ENCODE measurements at regions not wholly inside any gene's neighbourhood (a gene's known extent, or its start where the extent isn't known, plus 50 kb on each side); places are given as distances from the start of the nearest gene placed in this dataset.
"Not testable (repeated sequence)": the region's sequence is repeated elsewhere in the genome, so short reads cannot be mapped to it uniquely, and the experiment has no call there.

DNA sequence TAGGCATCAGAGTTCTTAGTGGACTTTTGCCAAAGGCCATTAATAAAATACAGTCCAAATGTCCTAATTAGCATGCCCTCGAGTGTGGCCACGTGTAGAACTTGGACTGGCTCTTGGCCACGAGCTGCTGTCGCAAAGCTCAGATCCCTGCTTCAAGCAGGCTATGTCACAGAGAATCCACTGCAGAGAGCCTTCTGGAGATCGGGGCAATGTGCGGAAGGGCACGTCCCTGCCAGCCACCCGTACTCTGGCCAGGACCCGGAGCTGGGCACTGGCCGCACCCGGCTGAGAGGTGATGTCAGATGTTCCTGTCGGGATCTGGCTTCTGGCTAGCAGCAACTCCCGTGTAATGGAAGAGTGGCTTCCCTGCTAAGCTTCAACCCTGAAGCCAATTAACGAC, 432.7 kb upstream of the ID2 start:
- H3K4me3 ChIP-seq (ENCODE audit: low read depth, low read length): no peak overlapping the region
- no peaks in the 10 kb centered on the region for H3K9me3 ChIP-seq (ENCODE audit: control insufficient read depth, insufficient read depth, low read length)
- no peaks in the 10 kb centered on the region for H3K27me3 ChIP-seq (ENCODE audit: control insufficient read depth, insufficient read depth, low read length)
- H3K9ac ChIP-seq (ENCODE audit: low read depth, low read length): no peak overlapping the region
- H3K36me3 ChIP-seq (ENCODE audit: control insufficient read depth, insufficient read depth, low read length): no peaks in the 10 kb centered on the region
- no peaks in the 10 kb centered on the region for H3K4me1 ChIP-seq (ENCODE audit: control insufficient read depth, insufficient read depth, low read length)

DNA sequence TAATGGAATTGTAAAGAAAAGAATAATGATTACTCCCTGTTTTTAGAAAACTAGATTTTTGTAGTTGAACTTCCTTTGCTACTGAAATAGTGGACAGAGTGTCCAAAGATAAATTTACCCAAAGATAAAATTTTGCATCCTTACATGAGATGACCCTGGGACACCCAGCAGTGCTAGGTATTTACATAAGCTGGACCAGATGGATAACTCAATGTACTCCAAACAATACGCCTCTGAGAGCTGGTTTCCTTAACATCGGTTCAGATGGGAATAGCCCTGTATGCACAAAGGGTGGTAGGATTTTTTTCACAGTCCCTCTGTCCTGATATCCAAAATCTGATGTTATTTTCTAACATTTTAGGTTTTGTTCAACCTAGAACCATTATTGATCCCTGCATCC, 432.1 kb upstream of the ID2 start:
- H3K9ac ChIP-seq (ENCODE audit: low read depth, low read length): no peak overlapping the region
- H3K9me3 ChIP-seq (ENCODE audit: control insufficient read depth, insufficient read depth, low read length): no peaks in the 10 kb centered on the region
- no peak overlapping the region for H3K4me3 ChIP-seq (ENCODE audit: low read depth, low read length)
- H3K4me1 ChIP-seq (ENCODE audit: control insufficient read depth, insufficient read depth, low read length): peaks cover 1% of the 10 kb centered on the region
- no peaks in the 10 kb centered on the region for H3K27me3 ChIP-seq (ENCODE audit: control insufficient read depth, insufficient read depth, low read length)
- no peaks in the 10 kb centered on the region for H3K36me3 ChIP-seq (ENCODE audit: control insufficient read depth, insufficient read depth, low read length)

DNA sequence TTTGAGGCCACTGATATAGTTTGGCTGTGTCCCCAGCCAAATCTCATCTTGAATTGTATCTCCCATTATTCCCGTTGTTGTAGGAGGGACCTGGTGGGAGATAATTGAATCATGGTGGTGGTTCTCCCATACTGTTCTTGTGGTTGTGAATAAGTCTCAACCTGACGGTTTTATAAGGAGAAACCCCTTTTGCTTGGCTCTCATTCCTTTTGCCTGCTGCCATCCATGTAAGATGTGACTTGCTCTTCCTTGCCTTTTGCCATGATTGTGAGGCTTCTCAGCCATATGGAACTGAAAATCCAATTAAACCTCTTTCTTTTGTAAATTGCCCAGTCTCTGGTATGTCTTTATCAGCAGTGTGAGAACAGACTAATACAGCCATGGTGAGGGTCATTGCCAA, 431.6 kb upstream of the ID2 start:
- H3K4me3 ChIP-seq (ENCODE audit: low read depth, low read length); H3K4me1 ChIP-seq (ENCODE audit: control insufficient read depth, insufficient read depth, low read length); H3K36me3 ChIP-seq (ENCODE audit: control insufficient read depth, insufficient read depth, low read length); H3K9me3 ChIP-seq (ENCODE audit: control insufficient read depth, insufficient read depth, low read length); H3K27me3 ChIP-seq (ENCODE audit: control insufficient read depth, insufficient read depth, low read length); H3K9ac ChIP-seq (ENCODE audit: low read depth, low read length): not testable (repeated sequence)

DNA sequence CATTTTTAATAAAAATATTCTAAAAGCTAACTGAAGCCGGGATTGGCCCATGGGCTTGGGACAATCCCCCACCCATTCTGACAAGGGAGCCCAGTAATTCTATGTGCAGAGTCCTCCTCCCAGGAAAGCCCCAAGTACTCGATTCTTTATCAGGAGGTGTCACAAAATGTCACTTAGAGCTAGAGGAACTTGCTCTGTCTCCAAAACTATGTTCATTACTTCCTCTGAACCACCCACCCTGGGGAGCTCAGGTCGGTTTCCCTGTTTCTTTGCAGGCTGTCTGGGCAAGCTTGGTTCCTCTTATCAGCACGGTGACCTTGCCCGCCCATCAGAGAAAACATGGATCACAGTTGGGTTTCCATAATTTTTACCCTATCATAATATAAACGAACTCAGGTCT, 430.6 kb upstream of the ID2 start:
- H3K9me3 ChIP-seq (ENCODE audit: control insufficient read depth, insufficient read depth, low read length): no peaks in the 10 kb centered on the region
- H3K36me3 ChIP-seq (ENCODE audit: control insufficient read depth, insufficient read depth, low read length): no peaks in the 10 kb centered on the region
- no peak overlapping the region for H3K4me3 ChIP-seq (ENCODE audit: low read depth, low read length)
- no peak overlapping the region for H3K9ac ChIP-seq (ENCODE audit: low read depth, low read length)
- peaks cover 8% of the 10 kb centered on the region for H3K4me1 ChIP-seq (ENCODE audit: control insufficient read depth, insufficient read depth, low read length)
- no peaks in the 10 kb centered on the region for H3K27me3 ChIP-seq (ENCODE audit: control insufficient read depth, insufficient read depth, low read length)

DNA sequence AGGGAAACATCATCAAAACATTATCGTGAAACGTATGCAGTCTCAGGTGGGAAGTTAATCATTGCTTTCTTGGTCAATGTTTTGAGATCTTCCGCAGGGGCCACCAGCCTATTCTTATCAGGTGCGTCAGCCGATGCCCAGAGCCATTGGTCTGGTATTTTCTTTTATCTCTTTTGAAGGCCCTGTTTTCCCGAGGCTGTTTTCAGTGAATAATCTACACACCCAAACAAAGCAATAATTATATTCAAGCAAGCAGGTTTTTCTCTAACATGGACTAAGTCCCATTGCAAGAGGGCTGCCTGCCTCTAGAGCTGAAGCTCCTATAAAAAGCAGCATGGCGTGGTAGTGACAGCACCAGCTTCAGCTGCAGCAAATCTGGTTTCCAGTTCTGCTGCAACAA, 430.0 kb upstream of the ID2 start:
- Histone ChIP-seq H3K9me3 (ENCODE audit: control insufficient read depth, insufficient read depth, low read length) (no peaks in the 10 kb centered on the region), H3K27me3 (ENCODE audit: control insufficient read depth, insufficient read depth, low read length) (no peaks in the 10 kb centered on the region), H3K4me3 (ENCODE audit: low read depth, low read length) (no peak overlapping the region), H3K4me1 (ENCODE audit: control insufficient read depth, insufficient read depth, low read length) (peaks cover 8% of the 10 kb centered on the region), H3K36me3 (ENCODE audit: control insufficient read depth, insufficient read depth, low read length) (no peaks in the 10 kb centered on the region), H3K9ac (ENCODE audit: low read depth, low read length) (no peak overlapping the region)

DNA sequence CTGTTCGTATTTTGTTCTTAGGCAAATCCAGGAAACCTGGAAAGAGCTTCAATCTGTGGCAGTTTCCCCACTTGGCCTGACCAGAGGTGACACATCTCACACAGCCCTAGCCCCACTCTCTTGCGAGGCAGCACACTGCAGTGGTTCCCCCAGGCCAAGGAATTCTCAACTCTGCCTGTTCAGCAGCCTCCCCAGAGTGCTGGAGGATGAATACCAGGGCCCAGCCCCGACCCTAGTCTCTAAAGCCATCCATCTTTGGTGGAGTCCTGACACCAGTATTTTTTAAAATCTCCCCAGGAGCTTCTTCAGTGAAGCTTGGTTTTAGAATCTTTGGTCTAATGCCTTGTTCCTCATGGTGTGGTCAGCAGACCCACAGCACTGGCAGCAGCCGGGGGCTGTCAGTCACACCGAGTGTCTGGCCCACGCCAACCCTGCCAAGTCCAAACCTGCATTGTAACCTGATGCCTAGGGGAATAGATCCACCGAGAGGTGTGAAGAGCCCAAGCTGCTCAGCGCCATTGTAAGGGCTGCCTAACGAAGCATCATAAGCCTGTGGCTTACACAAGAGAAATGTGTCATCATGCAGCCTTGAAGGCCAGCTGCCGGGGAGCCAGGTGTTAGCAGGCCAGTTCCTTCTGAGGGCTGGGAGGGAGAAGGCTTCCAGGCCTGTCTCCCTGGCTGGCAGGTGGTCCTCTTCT, 428.7 kb upstream of the ID2 start:
- H3K36me3 ChIP-seq (ENCODE audit: control insufficient read depth, insufficient read depth, low read length): no peaks in the 10 kb centered on the region
- no peaks in the 10 kb centered on the region for H3K27me3 ChIP-seq (ENCODE audit: control insufficient read depth, insufficient read depth, low read length)
- no peaks in the 10 kb centered on the region for H3K9me3 ChIP-seq (ENCODE audit: control insufficient read depth, insufficient read depth, low read length)
- H3K4me1 ChIP-seq (ENCODE audit: control insufficient read depth, insufficient read depth, low read length): peaks cover 17% of the 10 kb centered on the region
- H3K9ac ChIP-seq (ENCODE audit: low read depth, low read length): no peak overlapping the region
- H3K4me3 ChIP-seq (ENCODE audit: low read depth, low read length): no peak overlapping the region

DNA sequence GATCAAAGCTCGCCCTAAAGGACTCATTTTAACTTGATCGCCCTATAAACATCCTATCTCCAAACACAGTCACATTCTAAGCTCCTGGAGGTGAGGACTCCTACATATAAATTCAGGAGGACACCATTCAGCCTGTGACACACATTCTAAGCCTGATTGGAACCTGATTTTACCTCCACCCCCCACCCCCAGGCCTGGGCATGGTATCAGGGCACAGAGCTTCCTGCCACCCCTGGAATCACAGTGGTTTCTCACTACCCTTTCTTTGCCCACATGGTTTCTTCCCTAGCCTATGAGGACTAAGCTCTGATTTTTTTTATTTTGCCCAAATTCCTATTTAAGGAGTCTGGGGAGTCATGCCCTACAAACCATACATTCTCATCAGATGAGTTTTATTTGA, 428.1 kb upstream of the ID2 start:
- Histone ChIP-seq H3K9me3 (ENCODE audit: control insufficient read depth, insufficient read depth, low read length) (no peaks in the 10 kb centered on the region), H3K36me3 (ENCODE audit: control insufficient read depth, insufficient read depth, low read length) (no peaks in the 10 kb centered on the region), H3K27me3 (ENCODE audit: control insufficient read depth, insufficient read depth, low read length) (no peaks in the 10 kb centered on the region), H3K9ac (ENCODE audit: low read depth, low read length) (no peak overlapping the region), H3K4me1 (ENCODE audit: control insufficient read depth, insufficient read depth, low read length) (peaks cover 20% of the 10 kb centered on the region), H3K4me3 (ENCODE audit: low read depth, low read length) (no peak overlapping the region)

DNA sequence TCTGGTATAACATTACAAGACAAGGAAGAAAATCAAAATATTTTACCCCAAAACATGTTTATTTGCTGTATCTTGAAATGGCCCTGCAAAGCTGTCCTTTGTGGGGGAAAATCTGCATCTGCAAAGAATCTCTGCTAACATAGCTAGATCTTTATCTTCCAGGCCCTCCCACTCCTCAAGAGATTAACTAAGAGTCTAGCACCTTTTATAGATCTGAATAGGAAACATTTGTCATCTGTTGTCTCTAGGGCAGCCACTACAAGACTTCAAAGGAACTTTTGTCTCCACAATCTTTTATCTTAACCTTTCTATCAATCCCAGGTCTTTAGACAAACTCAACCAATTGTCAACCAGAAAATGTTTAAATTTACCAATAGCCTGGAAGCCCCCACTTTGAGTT, 427.6 kb upstream of the ID2 start:
- not testable (repeated sequence) for H3K9me3 ChIP-seq (ENCODE audit: control insufficient read depth, insufficient read depth, low read length); H3K9ac ChIP-seq (ENCODE audit: low read depth, low read length); H3K36me3 ChIP-seq (ENCODE audit: control insufficient read depth, insufficient read depth, low read length); H3K27me3 ChIP-seq (ENCODE audit: control insufficient read depth, insufficient read depth, low read length); H3K4me3 ChIP-seq (ENCODE audit: low read depth, low read length)
- peaks cover 22% of the 10 kb centered on the region for H3K4me1 ChIP-seq (ENCODE audit: control insufficient read depth, insufficient read depth, low read length)

DNA sequence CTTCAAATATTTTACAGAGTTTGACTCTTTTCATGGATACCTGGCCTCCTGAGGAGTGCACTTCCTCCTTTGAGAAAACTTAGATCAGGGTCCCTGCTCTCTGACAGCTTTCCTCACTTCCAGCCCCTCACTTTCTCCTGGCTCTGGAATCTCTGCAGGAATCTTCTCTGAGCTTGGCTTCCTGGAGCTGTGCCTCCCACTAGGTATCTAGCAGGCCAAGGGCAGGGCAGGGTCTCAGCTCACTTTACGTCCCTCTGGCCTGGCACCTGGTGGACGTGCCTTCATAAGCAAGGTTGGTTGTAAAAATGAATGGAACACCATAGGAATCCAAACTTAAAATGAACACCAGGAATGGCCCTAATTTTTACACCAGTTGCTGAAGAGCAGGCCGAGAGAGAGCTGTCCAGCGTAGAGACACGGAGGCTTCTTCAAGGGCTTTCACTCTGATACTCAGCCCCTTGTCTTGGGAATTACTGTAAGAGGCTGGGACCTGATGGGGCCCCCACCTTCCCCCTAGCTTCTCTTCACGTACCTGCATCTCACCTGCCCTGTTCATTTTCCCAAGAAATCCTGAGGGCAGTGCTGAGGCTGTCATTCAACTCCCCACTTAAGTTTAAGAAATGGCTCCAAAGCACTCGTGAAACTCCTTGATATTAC, 426.9 kb upstream of the ID2 start:
- Histone ChIP-seq H3K27me3 (ENCODE audit: control insufficient read depth, insufficient read depth, low read length) (no peaks in the 10 kb centered on the region), H3K36me3 (ENCODE audit: control insufficient read depth, insufficient read depth, low read length) (no peaks in the 10 kb centered on the region), H3K4me1 (ENCODE audit: control insufficient read depth, insufficient read depth, low read length) (peaks cover 22% of the 10 kb centered on the region), H3K9ac (ENCODE audit: low read depth, low read length) (peak overlapping the region; percentile 37), H3K9me3 (ENCODE audit: control insufficient read depth, insufficient read depth, low read length) (no peaks in the 10 kb centered on the region), H3K4me3 (ENCODE audit: low read depth, low read length) (no peak overlapping the region)

DNA sequence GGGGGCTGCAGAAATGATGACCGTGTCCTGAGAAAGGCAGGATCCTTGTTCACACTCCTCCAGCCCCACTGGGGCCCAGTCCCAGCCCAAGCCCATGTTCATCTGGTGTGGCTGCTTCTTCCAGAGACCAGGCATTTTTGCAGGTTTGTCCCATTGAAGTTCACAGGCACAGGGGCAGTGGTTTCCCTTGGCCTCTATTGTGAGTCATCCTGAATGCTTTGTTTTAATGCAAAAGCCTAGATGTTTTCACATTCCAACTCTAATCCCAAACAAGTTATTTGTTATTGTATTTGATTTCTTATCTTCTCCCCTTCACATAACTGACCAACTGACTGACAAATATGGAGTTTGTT, 426.4 kb upstream of the ID2 start:
- Histone ChIP-seq H3K9me3 (ENCODE audit: control insufficient read depth, insufficient read depth, low read length) (no peaks in the 10 kb centered on the region), H3K27me3 (ENCODE audit: control insufficient read depth, insufficient read depth, low read length) (no peaks in the 10 kb centered on the region), H3K4me1 (ENCODE audit: control insufficient read depth, insufficient read depth, low read length) (peaks cover 22% of the 10 kb centered on the region), H3K4me3 (ENCODE audit: low read depth, low read length) (no peak overlapping the region), H3K9ac (ENCODE audit: low read depth, low read length) (no peak overlapping the region), H3K36me3 (ENCODE audit: control insufficient read depth, insufficient read depth, low read length) (no peaks in the 10 kb centered on the region)

DNA sequence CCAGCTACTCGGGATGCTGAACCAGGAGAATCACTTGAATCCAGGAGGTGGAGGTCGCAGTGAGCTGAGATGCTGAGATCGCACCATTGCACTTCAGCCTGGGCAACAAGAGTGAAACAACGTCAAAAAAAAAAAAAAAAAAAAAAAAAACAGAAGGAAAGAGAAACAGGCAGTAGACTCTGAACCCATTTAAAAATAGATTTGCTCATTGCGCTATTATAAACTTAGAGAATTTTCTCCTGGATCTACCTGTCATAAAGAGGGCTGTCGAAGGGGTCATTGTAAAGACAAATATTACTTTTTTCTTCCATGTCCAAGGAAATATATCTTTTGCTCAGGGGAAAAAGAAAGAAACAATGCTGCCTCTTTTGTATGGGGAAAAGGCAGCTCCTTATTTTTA, 425.0 kb upstream of the ID2 start:
- Histone ChIP-seq H3K27me3 (ENCODE audit: control insufficient read depth, insufficient read depth, low read length) (no peaks in the 10 kb centered on the region), H3K9ac (ENCODE audit: low read depth, low read length) (no peak overlapping the region), H3K4me3 (ENCODE audit: low read depth, low read length) (no peak overlapping the region), H3K4me1 (ENCODE audit: control insufficient read depth, insufficient read depth, low read length) (peaks cover 22% of the 10 kb centered on the region), H3K9me3 (ENCODE audit: control insufficient read depth, insufficient read depth, low read length) (no peaks in the 10 kb centered on the region), H3K36me3 (ENCODE audit: control insufficient read depth, insufficient read depth, low read length) (no peaks in the 10 kb centered on the region)

DNA sequence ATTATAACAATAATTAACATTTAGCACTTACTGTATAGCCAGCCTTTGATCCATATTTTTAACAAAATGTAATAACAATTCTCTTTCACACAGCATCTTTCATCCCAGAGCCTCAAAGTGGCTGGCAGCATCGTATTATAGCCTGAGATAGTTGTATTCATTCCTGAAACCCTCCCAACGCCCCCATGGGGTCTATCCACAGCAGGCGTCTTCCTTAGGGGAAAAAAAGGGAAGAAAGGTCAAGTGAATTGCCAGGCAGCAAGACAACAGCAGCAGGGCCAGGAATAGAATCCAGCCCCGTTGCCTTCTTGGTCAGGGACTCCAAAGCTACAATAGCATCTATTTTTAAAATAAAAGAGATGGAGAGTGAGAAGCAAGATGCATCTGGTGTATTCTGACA, 424.4 kb upstream of the ID2 start:
- peaks cover 22% of the 10 kb centered on the region for H3K4me1 ChIP-seq (ENCODE audit: control insufficient read depth, insufficient read depth, low read length)
- H3K9me3 ChIP-seq (ENCODE audit: control insufficient read depth, insufficient read depth, low read length): no peaks in the 10 kb centered on the region
- no peak overlapping the region for H3K4me3 ChIP-seq (ENCODE audit: low read depth, low read length)
- no peaks in the 10 kb centered on the region for H3K36me3 ChIP-seq (ENCODE audit: control insufficient read depth, insufficient read depth, low read length)
- H3K27me3 ChIP-seq (ENCODE audit: control insufficient read depth, insufficient read depth, low read length): no peaks in the 10 kb centered on the region
- no peak overlapping the region for H3K9ac ChIP-seq (ENCODE audit: low read depth, low read length)
